NCI-H2196 treated with DMSO at 0.1 percent for 48 hours (cell line): ENCODE measurements at regions not wholly inside any gene's neighbourhood (a gene's known extent, or its start where the extent isn't known, plus 50 kb on each side); places are given as distances from the start of the nearest gene placed in this dataset.
"Not testable (repeated sequence)": the region's sequence is repeated elsewhere in the genome, so short reads cannot be mapped to it uniquely, and the experiment has no call there.

ENCODE experiments used
- DNase-seq: peaks from one replicate; lab custom pipeline; 2025; ENCODE audit not compliant: unreplicated experiment; lab: John Stamatoyannopoulos, UW

GRCh38 chr12:131471271-131471905 is 239.5 kb upstream of the SFSWAP start:
- DNase-seq: no peak

- no peak for DNase-seq
These were observed 238.8 kb upstream of the SFSWAP start for GRCh38 chr12:131471946-131472732.

DNA sequence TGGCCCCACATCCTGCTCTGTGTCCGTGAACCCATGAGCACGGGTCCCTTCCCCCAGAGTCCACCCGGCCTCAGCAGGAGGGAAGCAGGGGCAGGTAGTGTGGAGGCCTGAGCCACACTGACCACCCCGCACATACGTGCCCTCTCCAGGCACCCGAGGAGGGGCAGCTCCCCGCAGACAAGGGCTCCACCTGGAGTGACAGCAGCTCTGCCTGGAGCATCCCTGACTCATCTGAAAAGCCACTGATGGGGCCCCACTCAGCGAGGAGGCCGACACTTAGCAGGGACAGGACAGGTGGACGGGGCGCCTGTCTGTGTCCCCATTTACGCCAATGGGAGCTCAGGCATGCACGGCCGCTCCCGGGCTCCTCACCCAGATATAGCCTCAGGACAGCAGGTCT is 237.6 kb upstream of the SFSWAP start:
- no peak for DNase-seq

GRCh38 chr12:131473741-131474709 is 236.9 kb upstream of the SFSWAP start:
- no peak for DNase-seq

DNA sequence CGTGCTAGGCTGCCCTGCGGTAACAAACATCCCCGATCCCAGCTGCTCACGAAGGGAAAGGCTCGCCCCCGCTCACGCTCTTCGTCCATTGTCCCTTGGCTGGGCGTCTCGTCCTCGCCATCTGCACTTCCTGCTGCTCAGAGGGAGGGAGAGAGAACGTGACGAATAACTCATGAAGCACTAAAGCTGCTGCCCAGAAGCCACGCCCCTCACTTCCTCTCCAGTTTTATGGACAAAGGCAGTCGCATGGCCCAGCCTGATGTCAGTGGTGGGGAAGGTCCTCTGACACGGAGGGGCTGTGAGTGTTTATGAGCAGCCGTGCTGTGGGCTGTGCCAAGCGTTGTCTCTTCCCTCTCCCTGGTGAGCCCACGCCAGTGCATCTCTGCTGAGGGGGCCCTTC is 235.9 kb upstream of the SFSWAP start:
- not testable (repeated sequence) for DNase-seq

DNA sequence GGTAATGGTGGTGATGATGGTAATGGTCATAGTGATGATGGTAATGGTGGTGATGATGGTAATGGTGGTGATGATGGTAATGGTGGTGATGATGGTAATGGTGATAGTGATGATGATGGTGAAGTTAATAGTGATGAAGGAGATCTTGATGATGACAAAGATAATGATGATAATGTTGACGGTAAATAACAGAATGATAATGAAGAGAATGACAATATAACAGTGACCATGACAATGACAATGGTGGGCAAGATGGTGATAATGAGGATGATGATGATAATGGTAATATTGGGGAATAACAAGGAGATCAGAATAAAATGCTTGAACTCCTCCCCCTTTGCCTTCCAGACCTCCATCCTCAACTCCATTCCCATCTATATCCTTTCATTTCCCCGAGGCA is 233.3 kb upstream of the SFSWAP start:
- DNase-seq: no peak

DNA sequence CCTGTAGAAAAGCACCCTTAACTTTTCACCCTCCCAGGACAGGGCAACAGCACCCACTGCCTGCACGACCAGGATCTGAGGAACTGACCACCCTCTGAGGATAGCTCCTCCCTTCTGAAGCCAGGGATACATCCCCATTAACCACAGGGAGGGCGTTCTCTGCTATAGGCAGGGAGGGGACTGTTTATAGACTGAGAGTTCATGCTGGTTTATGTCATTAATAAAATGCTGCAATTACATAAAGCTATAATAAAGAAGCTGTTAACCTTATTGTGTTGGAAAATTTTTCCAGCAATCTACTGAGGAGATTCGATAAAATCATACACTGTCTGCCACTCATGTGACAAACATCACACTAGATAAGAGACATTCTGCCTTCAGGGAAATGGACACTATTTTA is 232.4 kb upstream of the SFSWAP start:
- no peak for DNase-seq

- no peak for DNase-seq
These were observed 228.7 kb upstream of the SFSWAP start for GRCh38 chr12:131482199-131482598.

GRCh38 chr12:131482686-131483085 is 228.2 kb upstream of the SFSWAP start:
- no peak for DNase-seq

GRCh38 chr12:131486451-131487230 is 224.2 kb upstream of the SFSWAP start:
- DNase-seq: no peak

GRCh38 chr12:131487388-131488124 is 223.3 kb upstream of the SFSWAP start:
- peak; percentile 23 for DNase-seq

DNA sequence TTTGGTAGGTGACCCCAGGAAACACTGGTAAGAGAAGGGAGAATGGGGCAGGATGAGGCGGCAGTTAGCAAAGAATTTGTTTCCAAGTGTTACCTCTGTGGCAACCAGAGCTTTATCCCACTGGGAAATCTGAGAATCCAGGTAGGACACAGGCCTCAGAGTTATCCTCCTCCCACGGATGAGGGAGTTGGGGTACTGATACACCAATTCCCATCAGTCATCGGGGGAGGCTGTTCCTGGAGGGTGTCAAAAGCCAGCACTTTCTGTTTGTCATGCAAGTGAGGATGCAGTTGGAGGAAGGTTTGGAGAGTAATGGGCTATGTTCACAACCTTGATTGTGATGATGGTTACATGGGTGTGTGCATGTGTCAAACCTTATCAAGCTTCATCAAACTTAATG is 221.2 kb upstream of the SFSWAP start:
- DNase-seq: no peak

GRCh38 chr12:131491155-131491554 is 219.7 kb upstream of the SFSWAP start:
- DNase-seq: no peak

DNA sequence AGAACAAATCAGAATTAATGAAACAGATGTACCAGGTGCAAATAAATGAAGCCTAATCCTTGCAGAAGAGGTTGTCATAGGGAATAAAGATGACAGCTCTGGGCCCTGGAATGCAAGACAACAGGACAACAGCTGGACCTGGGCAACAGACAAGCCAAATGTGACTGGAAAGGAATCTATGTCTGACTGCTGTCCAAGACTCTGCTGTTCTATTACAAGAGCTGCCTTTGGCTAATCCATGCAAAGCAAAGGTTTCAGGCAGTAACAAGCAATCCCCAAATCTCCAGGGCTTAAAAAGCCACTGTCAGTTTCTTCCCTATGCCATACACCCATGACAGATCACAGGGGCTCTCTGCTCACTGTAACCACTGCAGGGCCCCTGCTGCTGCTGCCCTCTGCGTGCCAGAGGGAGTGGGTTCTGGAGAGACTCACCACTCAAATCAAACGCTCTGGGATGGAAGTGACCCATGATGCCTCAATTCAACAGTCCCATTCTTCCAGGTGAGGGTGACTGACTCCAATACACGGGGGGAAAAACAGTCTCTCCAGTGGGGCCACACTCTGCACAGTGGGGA is 218.9 kb upstream of the SFSWAP start:
- no peak for DNase-seq

- DNase-seq: no peak
These were observed 217.6 kb upstream of the SFSWAP start for GRCh38 chr12:131493068-131493826.

GRCh38 chr12:131494216-131494615 is 216.7 kb upstream of the SFSWAP start:
- no peak for DNase-seq

- DNase-seq: no peak
These were observed 216.0 kb upstream of the SFSWAP start for GRCh38 chr12:131494741-131495524.

DNA sequence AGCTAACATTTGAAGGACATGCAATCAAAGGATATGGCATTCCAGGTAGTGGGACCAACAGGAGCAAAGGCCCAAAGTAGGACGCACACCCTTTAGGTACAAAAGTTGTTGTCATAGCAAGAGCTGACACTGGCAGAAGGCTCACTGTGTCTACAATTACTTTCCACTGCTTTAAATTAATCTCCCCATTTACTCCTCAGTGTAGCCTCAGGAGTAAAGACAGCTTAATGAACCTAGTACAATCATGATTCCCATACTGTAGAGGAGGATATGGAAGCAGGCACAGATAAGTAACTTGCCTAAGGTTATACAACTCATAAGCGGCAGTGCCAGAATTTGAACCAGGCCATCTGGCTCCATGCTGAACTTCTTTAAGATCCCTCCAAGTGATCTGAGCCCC is 212.9 kb upstream of the SFSWAP start:
- no peak for DNase-seq
